HG03175 (cell line): ENCODE measurements at regions not wholly inside any gene's neighbourhood (a gene's known extent, or its start where the extent isn't known, plus 50 kb on each side); places are given as distances from the start of the nearest gene placed in this dataset.
"Not testable (repeated sequence)": the region's sequence is repeated elsewhere in the genome, so short reads cannot be mapped to it uniquely, and the experiment has no call there.

Source experiments
- ATAC-seq: cut with Tn5 transposase; IDR thresholded peaks from one replicate; pipeline ENCODE4 v1.9.1; 2021; ENCODE audit warnings: mild to moderate bottlenecking, moderate library complexity; ENCODE audit not compliant: unreplicated experiment

DNA sequence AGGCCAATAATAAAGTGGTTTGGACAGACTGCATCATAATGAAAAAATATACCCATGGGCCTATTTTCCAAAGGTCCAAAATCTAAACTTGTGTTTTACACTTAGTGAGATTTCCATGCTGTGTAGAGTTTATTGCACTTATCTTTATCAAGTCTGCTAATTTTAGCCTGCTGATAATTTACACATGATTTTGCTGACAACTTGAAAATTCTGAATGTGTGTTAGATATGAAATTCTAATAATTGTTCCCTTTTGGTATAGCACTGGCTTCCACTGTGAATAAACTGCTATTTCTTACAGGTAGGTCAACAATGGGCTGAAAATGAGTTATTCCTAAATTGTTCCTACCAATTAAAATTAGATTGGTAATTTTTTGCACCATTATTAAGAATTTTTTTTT is 589.1 kb upstream of the ANO3 start:
- ATAC-seq, result no peak

- no peak for ATAC-seq
Measured at GRCh38 chr11:25755381-25755780, 576.5 kb upstream of the ANO3 start.

- ATAC-seq, result no peak
Measured at GRCh38 chr11:25755918-25756584, 575.9 kb upstream of the ANO3 start.

- no peak for ATAC-seq
Measured at GRCh38 chr11:25758145-25758661, 573.7 kb upstream of the ANO3 start.

DNA sequence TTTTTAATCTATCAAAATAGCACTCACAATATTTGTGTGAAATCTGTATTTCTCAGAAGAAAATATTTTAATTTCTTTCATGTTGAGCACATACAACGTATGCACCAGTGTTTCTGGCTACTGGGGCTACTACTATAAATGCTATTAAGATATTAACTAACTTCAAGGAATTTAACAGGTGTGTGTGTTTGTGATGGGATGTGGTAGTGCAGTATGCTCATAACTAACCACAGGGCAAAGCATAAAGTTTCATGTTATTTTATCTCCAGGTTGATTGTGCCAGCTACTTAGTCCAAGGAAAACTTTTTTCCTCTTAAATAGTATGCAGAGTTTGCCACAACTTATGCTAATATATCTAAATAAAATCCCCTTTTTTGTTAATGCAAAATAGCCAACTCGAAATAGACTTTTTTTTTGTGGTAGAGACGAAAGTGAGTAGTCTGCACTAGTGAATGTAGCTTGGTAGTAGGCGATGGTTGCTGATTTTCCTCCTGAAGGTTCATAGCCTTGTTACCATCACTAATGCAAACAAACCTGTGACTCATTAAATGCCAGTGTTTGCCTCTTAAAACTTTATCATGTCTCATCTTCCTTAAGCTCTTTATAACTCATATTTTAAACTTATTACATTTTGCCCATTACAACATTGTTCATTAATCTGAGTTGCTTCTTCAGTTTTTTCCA is 565.5 kb upstream of the ANO3 start:
- ATAC-seq, result no peak

DNA sequence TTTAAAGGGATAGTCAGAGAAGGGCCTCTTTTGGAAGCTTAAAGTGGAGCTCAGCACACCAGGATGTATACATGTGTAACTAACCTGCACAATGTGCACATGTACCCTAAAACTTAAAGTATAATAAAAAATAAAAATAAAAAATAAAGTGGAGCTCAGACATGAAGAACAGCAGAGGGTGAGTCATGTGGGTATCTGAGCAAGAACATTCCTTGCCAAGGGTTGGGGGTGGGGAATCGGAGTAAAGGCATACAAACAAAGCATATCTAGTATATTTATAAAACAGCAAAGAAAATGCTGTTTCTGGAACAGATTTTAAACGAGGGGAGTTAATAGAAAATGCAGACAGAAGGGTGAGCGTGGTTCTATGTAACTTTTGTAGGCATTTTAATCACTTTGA is 562.6 kb upstream of the ANO3 start:
- no peak for ATAC-seq

GRCh38 chr11:25771605-25772004 is 560.3 kb upstream of the ANO3 start:
- no peak for ATAC-seq

DNA sequence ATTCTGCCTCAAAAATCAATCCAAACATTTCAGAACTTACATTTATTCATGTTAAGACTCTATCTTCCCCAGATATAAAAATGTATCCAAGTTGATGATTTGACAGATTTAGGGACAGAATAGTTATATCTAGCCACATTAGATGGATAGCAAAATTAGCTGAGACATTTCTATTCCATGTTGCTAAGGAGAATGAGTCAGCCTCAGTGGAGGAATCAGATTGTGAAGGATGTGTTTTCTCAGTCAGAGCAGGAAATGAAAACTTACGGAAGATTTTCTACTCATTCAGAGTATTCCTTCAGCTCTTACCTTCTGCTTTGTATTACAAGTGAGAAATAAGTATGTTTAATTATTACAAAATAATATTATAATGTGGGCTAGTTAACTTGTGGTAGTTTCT is 556.3 kb upstream of the ANO3 start:
- no peak for ATAC-seq

DNA sequence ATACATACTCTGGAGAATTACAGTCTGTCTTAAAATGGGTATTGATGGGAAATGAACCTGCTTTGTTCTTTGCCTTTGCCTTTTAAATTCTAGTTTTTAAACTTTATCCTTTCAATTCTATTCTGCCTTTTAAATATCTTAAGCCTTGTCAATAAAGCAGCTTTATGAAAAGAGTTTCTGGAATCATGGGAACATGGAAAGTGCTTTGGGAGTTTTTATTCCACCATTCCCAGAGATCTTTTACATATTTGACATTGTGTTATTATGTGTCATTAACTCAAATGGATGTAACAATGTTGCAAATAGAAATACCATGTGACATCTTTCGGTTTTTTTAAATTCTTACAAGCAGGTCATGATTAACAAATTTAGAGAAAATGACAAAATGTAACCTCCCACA is 555.7 kb upstream of the ANO3 start:
- ATAC-seq, result no peak

DNA sequence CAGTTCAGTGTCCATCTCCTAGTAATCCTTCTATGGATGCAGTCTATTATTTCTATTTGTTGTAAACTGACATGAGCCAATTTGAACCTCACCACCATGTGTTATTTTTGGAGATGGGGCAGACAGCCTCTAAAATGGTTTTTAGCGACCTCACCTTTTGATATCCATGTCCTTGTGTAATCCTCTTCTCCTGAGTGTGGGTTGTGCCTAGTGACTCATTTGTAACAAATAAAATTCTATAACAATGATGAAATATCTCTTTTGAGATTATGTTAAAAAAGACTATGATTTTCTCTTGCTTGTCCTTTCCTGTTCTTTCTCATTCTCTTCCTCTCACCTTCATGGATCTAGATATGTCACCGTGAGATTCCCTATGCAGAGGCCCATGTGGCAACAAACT is 554.6 kb upstream of the ANO3 start:
- no peak for ATAC-seq

DNA sequence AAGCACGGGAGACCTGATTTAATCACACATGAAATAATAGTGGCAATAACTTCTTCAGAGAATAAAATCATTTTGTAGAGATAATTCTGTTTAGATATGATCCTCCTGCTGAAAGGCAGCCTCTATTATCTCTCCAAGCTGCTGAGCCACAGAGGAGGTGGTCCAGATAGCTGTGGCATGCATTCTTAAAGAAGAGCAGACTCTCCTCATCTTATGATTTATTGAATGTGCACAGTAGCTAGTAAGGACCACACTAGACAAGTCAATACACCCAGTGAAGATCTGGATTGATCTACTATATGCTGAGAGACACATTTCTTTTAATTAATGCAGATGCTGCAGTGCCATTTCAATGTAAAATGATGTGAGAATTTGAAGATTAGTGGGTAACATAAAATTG is 552.9 kb upstream of the ANO3 start:
- ATAC-seq, result no peak

DNA sequence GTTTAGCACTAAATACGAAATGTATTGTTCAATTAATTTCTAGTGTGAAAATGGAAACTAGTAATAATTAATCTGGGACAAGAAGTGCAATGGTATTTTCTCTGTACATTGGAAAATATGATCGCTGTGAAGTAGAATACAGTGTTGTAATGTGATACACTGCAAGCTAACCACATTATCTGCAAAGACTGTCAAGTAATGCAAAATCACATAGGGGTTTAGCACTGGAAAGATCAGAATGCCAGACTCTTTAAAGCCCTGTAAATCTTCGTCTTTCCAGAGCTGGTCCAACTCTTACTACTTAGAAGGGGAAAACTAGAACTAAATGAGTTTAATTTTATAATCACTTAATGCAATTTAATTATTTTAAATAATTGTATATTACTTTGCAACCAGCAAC is 544.5 kb upstream of the ANO3 start:
- ATAC-seq, result no peak

GRCh38 chr11:25790396-25790795 is 541.5 kb upstream of the ANO3 start:
- ATAC-seq, result no peak

GRCh38 chr11:25793637-25794036 is 538.3 kb upstream of the ANO3 start:
- ATAC-seq, result no peak

DNA sequence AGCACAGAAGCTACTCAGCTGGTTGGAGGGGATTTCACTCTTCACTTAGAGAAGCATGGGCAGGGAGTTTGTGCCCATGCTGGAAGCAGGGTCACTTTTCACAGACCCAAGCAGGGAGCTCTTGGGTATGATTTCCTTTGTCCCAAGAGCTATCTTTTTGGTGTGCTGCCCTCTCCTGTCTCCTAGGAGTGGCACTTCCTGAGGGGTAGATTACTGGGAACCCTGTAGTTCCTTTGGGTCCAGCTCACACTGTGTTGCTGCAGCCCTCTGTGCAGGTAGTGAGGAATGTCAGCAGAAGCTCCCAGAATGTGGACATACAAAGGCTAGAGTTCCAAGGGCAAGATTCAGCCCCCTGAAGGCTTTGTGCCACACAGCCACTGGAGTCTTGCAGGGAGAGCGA is 537.1 kb upstream of the ANO3 start:
- no peak for ATAC-seq

DNA sequence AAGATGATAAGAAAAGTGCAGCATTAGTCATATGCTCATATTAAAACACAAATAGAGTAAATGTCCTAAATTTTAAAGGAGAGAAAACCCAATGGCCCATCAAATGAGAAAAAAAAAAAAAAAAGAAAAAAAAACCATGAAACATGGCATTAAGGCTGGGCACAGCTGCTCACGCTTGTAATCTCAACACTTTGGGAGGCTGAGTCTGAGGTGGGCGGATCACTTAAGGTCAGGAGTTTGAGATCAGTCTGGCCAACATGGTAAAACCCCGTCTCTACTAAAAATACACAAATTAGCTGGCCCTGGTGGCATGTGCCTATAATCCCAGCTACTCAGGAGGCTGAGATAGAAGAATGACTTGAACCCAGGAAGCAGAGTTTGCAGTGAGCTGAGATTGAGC is 515.5 kb upstream of the ANO3 start:
- ATAC-seq, result no peak

- no peak for ATAC-seq
Measured at GRCh38 chr11:25824688-25825087, 507.2 kb upstream of the ANO3 start.

DNA sequence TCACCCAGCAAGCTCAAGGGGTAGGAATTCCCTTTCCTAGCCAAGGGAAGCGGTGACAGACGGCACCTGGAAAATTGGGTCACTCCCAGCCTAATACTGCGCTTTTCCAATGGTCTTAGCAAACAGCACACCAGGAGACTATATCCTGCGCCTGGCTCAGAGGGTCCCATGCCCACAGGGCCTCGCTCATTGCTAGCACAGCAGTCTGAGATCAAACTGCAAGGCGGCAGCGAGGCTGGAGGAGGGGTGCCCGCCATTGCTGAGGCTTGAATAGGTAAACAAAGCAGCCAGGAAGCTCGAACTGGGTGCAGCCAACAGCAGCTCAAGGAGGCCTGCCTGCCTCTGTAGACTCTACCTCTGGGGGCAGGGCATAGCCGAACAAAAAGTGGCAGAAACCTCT is 500.4 kb upstream of the ANO3 start:
- not testable (repeated sequence) for ATAC-seq

DNA sequence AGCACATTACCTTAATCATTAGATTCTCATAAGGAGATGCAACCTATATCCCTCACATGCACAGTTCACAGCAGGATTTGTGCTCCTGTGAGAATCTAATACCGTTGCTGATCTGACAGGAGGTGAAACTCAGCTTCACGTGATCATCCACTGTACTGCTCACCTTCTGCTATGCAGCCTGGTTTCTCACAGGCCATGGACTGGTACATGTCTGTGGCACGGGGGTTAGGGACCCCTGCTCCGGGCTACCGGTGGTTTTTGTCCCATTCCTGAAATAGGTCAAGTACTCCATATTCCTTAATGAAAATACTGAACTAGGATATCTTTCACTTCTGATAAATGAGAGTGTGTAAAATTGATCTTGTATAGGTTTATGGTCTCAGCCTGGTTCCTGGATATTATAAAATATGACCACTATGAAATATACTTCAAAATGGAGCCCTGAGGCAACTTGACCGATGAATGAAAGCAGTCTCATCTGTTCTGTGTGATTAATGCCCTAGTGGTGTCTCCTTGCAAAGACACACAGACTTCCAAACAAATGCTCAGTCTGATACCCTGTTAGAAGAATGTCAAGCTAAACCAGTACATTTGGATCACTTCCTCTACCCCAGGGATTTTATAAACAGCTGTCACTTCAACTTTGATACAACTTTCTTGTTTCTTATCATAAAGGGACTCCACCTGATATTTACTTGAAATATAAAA is 492.9 kb upstream of the ANO3 start:
- ATAC-seq, result no peak

GRCh38 chr11:25844811-25845210 is 487.1 kb upstream of the ANO3 start:
- no peak for ATAC-seq

DNA sequence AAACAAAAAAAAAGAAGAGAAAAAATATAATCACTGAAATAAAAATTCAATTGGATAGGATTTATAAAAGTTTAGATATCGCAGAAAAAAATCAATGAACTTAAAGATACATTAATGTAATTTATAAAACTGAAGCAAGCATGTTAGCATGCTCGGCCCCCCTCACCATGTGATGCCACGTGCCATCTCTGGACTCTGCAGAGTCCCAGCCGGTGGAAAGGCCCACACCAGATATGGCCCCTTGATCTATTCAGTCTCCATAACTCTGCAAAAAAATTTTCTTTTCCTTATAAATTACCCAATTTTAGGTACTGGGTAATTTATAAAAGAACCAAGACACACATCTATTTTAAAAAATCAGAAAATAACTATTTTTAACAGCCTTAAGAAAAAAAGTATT is 476.0 kb upstream of the ANO3 start:
- no peak for ATAC-seq

- no peak for ATAC-seq
Measured at GRCh38 chr11:25859776-25860175, 472.2 kb upstream of the ANO3 start.
